ENCODE measurements at regions not wholly inside any gene's neighbourhood (a gene's known extent, or its start where the extent isn't known, plus 50 kb on each side); places are given as distances from the start of the nearest gene placed in this dataset.
"Not testable (repeated sequence)": the region's sequence is repeated elsewhere in the genome, so short reads cannot be mapped to it uniquely, and the experiment has no call there.

GRCh38 chr7:73952266-73952665 lies 75.7 kb upstream of the ELN start:
- Histone ChIP-seq H3K36me3 (no peaks in the 10 kb centered on the region), H3K27me3 (no peaks in the 10 kb centered on the region), H3K4me1 (no peaks in the 10 kb centered on the region), H3K27ac (no peak overlapping the region), H3K9me3 (peaks cover 0 to 3% (median 0%) of the 10 kb centered on the region in 4 donors), H3K4me3 (no peak overlapping the region)
- intact Hi-C loops (cut with DNase I): no loop called here
- WGBS (ENCODE audit: insufficient coverage, low coverage, low lambda C conversion rate, missing lambda C conversion rate): 43% methylated on average over 4 of the region's 4 CpGs
- no peak for DNase-seq
- TF ChIP-seq CTCF (IDR thresholded peaks at IDR 0.05) (no peak), POLR2A (IDR thresholded peaks at IDR 0.05) (no peak)
- no peak for ATAC-seq

DNA sequence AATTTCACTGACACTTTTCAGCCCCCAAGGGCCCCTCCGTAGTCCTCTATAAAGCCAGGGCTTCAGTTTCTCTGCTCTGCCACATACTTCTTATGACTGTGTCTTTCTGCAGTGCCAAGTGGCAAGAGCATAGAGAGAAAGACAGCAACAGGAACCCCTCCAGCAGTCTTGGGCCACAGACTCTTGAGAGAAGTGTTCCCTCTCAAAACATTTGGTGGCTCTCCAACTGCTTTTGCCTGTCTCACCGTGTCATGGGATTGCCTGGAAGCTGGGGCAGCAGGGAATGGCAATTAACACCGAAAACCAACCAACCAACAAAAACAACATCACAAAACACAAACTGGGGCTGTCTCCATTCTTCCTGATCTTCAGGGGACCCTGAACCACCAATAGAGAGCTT lies 73.8 kb upstream of the ELN start:
- no peaks in the 10 kb centered on the region for H3K27me3 ChIP-seq
- H3K4me3 ChIP-seq: no peak overlapping the region
- ATAC-seq: no peak
- no peaks in the 10 kb centered on the region for H3K4me1 ChIP-seq
- TF ChIP-seq CTCF (IDR thresholded peaks at IDR 0.05): no peak
- intact Hi-C loops (cut with DNase I): no loop called here
- 81% methylated on average over 3 of the region's 3 CpGs for WGBS (ENCODE audit: insufficient coverage, low coverage, low lambda C conversion rate, missing lambda C conversion rate)
- DNase-seq: no peak
- no peaks in the 10 kb centered on the region for H3K36me3 ChIP-seq
- H3K27ac ChIP-seq: no peak overlapping the region
- H3K9me3 ChIP-seq: no peaks in the 10 kb centered on the region

DNA sequence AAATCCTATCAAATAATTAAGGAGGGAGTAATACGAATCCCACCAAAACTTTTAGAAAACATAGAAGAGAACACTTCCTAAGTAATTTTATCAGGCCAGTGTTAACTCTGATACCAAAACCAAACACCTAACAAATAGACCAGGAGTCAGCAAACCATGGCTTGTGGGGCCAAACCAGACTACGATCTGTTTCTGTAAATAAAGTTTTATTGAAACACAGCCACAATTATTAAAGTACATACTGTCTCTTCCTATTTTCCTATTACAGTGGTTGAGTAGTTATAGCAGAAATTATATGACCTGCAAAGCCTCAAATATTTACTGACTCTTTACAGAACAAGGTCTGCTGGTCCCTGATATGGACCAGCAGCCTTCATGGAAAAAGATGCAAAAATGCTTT lies 73.1 kb upstream of the ELN start:
- H3K9me3 ChIP-seq: no peaks in the 10 kb centered on the region
- intact Hi-C loops (cut with DNase I): no loop called here
- H3K27ac ChIP-seq: no peak overlapping the region
- H3K36me3 ChIP-seq: no peaks in the 10 kb centered on the region
- no peaks in the 10 kb centered on the region for H3K27me3 ChIP-seq
- no peak overlapping the region for H3K4me3 ChIP-seq
- no peak for DNase-seq
- 68% methylated on average over 2 of the region's 2 CpGs for WGBS (ENCODE audit: insufficient coverage, low coverage, low lambda C conversion rate, missing lambda C conversion rate)
- no peak for ATAC-seq
- no peaks in the 10 kb centered on the region for H3K4me1 ChIP-seq
- no peak for TF ChIP-seq POLR2A (IDR thresholded peaks at IDR 0.05)
- TF ChIP-seq CTCF (IDR thresholded peaks at IDR 0.05): no peak

- Histone ChIP-seq H3K4me3 (no peak overlapping the region), H3K27me3 (no peaks in the 10 kb centered on the region), H3K27ac (no peak overlapping the region), H3K9me3 (peaks cover 0 to 3% (median 0%) of the 10 kb centered on the region in 4 donors), H3K4me1 (no peaks in the 10 kb centered on the region), H3K36me3 (no peaks in the 10 kb centered on the region)
- TF ChIP-seq POLR2A (IDR thresholded peaks at IDR 0.05) (no peak), CTCF (IDR thresholded peaks at IDR 0.05) (no peak)
- ATAC-seq: no peak
- intact Hi-C loops (cut with DNase I): no loop called here
- no peak for DNase-seq
- 74% methylated on average over 3 of the region's 3 CpGs for WGBS (ENCODE audit: insufficient coverage, low coverage, low lambda C conversion rate, missing lambda C conversion rate)
Observed at GRCh38 chr7:73960548-73960947, 67.4 kb upstream of the ELN start.

DNA sequence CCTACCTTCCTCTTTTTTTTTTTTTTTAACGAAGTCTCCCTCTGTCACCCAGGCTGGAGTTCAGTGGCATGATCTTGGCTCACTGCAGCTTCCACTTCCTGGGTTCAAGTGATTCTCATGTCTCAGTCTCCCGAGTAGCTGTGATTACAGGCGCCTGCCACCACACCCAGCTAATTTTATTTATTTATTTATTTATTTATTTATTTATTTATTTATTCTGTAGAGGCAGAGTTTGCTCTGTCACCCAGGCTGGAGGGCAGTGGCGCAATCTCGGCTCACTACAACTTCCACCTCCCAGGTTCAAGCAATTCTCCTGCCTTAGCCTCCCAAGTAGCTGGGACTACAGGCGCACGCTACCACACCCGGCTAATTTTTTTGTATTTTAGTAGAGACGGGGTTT lies 66.0 kb upstream of the ELN start:
- H3K4me3 ChIP-seq; H3K9me3 ChIP-seq; H3K27ac ChIP-seq; intact Hi-C loops (cut with DNase I); ATAC-seq; H3K36me3 ChIP-seq; H3K27me3 ChIP-seq; H3K4me1 ChIP-seq: not testable (repeated sequence)
- WGBS (ENCODE audit: insufficient coverage, low coverage, low lambda C conversion rate, missing lambda C conversion rate): 81% methylated on average over 9 of the region's 9 CpGs
- DNase-seq: peak in 1 of 3 donors; percentile 7
